AG20443 (cell line): ENCODE measurements at regions not wholly inside any gene's neighbourhood (a gene's known extent, or its start where the extent isn't known, plus 50 kb on each side); places are given as distances from the start of the nearest gene placed in this dataset.

Experiments used
- DNase-seq: peaks from one replicate; pipeline ENCODE4 v3.0.0; 2012; ENCODE audit warnings: low spot score, mixed read lengths

DNA sequence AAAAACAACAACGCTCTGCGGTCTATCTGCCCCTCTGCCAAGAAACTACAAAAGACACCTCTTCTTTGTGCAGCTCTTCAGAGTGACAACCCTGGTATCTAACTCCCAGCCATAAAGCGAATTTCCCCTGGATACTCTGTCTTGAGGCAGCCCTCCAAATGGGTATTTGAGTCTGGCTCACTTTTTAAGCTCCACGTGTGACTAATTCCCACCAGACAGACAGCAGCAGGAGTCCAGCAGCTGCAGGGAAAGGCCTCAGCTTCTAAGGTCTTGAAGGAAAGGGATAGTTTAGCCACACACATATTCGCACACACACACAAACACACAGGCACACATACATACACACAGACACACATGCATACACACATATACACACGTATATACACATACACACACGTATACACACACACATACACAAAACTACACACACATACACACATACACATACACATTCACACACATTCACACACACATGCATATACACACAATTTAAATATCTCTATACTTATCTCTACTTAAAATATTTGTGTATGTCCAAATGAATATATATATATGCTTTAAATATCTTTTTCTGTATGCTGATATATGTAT lies 188.8 kb downstream of the TSHZ3 start:
- peak; percentile 37 for DNase-seq

DNA sequence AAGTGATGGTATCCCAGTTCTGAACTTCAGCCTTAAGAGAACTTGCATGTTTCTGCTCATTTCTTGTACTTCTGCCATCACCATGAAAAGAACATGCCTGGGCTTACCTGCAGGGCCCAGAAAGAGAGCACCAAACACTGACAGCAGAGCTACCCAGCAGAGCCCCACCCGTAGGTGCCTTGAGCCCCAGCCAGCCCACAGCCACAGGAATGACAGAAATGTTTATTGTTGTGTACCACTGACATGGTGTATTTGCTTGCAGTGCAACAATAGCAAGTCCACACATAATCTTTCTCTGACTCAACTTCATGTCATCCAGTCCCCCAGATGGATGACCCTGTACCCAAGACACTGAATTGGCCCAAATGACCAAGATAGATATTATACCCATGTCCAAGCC lies 195.2 kb downstream of the TSHZ3 start:
- DNase-seq: peak; percentile 77

DNA sequence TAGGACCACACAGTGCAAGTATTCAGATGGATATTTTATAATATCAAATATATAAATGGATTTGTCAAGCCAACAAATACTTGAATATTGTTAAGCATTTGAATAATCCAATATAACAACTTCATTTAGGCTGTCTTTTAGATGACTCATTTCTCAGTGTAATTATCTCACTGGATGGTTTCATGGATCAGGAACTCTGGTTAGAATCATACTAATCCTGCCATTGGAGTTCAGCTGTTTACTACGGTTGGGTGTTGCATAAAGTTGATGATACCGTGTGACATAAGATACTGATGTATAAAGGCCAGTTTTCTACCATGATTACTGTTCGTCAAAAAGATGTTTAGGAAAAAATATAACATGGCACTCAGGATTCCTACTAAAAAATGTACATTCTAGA lies 196.3 kb downstream of the TSHZ3 start:
- no peak for DNase-seq

DNA sequence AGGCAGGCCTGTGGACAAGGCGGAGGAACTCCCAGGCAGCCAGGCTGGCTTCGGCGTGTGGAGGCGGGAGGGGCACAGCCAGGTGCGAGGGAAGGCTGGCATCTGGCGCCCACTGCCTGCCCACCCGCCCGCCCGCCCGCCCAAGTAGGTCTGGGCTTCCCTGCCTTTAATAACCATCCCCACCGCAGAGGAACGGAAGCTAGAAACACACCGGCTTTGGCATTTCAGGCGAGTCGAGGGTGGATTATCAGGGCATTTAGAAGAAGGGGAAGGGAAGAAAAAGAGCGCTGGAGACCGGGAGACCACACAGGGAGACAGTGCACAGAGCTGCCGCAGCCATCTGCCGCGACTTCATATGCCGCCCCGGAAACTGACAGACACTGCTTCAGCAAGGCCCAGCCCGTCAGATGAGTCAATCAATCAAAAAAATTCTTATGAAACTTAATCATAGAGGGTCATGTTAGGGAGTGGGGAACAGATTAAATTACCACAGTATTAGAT lies 199.7 kb downstream of the TSHZ3 start:
- DNase-seq: no peak

DNA sequence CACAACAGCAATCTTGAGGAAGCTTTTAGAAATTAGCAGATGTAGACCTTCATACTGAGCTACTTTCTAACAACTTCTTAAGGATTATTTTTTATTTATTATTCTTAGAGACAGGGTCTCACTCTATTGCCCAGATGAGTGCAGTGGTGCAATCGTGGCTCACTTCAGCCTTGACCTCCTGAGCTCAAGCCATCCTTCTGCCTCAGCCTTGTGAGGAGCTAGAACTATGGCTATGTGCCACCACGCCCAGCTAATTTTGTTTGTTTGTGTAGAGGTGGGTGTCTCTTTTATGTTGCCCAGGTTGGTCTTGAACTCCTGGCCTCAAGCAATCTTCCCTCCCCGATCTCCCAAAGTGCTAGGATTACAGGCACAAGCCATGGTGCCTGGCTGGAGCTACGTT lies 200.6 kb downstream of the TSHZ3 start:
- DNase-seq: no peak

DNA sequence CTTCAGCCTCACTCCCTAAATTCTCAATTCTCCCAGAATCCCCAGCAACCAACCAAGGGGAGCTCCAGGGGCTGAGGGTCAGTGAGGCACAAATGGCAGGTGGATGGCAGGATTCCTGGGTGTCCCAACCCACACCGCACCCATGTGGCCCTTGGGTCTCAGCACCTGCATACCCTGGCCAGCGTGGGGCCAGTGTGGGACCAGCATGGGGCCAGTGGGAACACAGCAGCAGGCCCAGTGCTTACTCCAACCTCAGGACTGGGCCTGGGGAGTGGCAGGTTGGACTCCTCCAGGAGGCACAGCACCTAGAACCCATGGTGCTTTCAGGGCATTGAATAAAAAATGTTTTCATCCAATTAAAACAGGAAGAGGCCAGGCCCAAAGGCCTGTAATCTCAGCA lies 202.0 kb downstream of the TSHZ3 start:
- no peak for DNase-seq

DNA sequence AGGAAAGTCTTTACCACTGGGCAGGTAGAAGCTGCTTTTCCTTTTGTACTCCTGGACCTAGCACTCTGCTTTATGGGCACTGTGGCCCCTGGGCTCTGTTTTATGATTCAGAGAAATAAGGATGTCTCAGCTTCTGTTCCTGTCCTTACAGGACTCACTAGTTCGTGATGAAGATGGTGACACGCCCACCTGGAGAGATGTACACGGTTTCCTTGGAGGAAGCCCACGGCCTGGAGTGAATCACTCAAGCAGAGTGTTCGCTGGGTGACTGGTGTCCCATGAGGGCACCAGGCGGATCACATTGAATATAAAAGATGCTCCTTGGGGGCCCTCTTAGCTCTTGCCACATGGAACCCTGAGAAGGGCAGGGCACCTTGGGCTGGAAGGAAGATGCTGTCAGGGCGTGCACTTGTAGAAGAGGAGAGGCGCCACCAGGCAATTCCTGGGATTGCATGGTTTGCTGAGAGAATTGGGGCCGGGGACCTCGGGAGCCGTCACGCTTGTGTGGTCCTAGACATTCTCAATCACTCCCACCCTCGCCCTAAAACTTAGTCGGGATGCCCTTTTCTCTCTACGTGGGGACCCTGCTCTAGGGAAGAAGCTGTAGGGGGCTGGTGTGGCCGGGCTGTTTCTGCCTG lies 202.6 kb downstream of the TSHZ3 start:
- no peak for DNase-seq

DNA sequence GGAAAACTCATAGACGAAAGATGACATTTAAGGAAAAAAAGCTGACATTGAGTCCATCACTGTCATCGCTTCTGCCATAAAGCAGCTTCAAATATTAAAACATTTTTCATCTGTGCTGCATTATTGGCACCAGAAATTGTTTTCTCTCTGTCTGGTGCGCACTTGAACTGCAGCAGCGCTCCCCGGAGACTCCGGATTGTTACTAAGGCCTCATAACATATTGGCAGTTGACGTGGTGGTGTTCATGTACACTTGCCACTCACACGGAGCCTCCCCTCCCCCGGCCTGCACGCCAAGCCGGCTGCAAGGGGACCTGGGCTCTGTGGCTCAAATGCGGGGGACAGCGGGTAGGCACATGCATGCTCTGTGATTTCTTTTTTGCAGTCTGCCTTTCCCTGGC lies 203.2 kb downstream of the TSHZ3 start:
- no peak for DNase-seq

DNA sequence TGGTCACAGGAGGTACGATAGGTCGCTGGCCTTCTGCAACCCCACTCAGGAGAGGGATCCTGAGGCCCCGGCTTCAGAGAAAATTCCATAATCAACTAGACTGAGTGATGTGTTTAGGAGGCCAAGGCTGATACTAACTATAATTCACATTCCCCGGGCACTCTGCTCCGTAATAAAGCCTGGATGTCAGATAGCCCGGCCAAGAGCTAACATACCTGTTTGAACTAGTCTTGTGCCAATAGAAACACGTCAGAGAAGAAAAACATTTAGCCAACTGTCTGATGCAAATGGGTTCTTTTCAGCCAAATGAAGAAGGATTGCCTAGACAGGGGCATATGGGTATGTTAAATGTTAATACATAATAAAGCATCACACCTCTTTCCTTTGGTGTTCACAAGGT lies 204.2 kb downstream of the TSHZ3 start:
- DNase-seq: no peak

DNA sequence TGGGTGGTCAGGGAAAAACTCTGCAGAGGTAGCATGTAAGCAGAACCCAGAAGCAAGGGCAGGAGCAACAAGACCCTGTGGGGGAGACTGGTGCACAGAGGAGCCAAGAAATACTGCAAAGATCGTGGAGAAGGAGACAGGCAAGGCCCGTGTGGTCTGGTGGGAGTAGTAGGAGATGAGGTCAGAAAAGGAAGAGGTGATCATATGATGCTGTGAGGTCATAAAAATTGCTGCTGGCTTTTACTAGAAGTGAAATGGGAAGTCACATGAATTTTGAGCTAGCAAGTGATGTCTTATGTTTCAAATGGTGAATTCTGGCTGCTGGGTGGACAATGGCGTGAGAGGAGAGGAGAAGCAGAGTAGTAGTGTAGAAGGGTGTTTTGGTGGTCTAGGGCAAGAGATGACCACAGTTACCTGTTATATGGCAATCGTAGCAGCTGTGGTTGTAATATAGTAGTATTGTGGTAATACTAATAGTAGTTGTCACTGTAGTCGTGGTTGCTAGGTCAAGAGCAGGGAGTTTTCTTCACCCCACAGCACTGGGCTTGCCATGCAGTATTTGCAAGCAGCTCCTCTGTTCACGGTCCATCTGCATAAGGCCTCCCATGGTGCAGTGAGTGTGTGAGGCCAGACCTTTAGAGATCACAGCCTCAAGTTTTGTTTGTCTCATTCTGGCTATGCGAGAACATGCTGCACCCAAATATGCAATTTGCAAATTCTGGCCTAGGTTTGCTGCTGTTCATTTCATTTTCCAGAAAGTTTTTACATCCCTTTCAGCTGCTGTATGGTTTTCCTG lies 205.0 kb downstream of the TSHZ3 start:
- DNase-seq: no peak

DNA sequence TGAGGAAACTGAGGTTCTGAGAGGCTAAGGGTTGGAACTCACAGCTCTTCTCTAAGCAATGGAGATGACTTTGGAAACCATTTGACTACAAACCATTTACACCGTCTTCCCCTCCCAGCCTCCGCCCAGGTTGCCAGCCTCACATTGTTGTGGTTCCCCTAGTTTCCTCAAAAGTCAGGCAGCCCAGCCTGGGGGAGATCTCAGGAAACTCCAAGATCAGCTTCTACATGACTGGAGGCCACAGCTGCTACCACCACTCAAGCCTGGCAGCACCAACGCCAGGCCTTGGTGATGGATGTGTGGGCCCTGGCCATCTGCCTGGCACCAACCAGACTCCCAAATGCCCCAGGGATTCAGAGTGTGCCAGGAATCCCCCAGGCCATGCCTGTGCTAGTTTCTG lies 207.9 kb downstream of the TSHZ3 start:
- DNase-seq: no peak

DNA sequence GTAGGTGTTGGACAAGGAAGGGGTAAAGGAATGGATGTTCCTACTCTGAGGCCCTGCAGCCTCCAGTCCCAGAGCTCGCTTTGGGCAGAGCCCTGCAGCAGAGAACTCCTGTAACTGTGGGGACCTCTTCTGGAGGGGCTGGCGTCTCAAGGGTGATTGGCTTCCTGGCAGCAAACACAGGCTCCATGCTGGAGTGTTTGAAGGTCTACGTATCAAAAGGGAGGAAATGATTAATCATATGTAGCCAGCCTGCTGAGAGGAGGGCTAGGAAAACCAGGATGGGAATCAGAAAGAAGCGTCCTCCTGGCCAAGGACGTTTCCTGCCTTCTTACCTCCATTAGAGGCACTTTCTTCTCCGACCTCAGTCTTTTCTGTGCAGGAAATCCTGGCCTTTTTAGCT lies 208.5 kb downstream of the TSHZ3 start:
- DNase-seq: peak; percentile 50

DNA sequence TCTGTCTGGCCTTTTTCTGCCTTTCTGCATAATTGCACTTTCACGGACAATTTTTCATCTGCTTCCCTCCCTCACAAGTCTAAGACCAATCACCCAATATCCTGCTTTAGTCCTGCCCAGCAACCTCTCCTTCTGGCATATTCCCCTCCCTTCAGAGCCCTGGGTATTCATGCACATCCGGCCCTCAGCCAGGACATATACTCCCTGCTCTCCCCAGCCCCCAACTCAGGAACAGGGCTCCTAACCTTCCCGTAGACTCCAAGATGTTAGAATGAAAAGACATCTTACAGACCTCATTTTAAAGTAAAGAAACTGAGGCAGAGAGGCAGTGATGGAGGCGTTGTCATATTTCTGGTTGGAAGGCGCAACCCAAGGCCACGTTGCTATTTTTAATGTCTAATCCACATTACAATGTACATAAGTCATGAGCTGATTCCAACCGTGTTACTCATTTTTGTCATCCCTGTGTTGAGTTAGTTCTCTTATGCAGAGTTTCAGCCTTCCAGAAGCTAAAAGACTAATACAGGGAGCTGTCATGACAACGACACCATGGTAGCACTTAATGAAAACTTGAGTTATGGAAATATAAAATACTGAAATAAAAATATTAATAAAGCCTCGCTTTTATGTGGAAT lies 209.2 kb downstream of the TSHZ3 start:
- peak; percentile 74 for DNase-seq

DNA sequence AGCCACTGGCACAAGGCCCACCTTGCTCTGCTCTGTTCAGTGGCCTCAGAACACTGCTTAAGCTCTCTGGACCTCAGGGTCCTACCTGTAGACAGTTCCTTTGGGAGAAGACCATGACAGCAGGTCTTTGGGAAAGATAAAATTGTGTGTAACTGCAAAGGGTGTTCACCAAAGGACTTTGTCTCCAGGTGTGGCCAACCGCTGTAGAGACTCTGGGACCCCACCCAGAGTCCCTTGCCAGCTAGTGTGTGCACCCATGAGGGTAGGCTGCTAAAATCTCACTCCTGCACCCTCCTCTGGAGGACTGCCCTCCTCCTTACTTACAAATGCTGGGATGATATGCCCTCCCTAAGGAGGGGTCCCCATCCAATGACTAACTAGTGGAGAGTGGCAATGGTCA lies 211.2 kb downstream of the TSHZ3 start:
- no peak for DNase-seq

DNA sequence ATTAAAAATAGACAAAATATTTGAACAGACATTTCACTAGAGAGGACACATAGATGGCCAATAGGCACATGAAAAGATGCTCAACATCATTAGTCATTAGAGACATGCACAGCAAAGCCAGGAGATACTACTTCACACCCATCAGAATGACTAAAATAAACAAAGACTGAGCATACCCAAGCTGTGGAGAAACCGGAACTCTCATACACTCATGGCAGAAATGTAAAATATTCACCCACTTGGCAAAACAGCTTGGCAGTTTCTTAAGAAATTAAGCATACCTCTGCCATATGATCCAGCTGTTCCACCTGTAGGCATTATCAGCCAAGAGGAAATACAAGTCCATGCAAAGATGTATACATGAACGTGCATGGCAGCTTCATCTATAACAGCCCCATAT lies 213.4 kb downstream of the TSHZ3 start:
- DNase-seq: peak; percentile 32

DNA sequence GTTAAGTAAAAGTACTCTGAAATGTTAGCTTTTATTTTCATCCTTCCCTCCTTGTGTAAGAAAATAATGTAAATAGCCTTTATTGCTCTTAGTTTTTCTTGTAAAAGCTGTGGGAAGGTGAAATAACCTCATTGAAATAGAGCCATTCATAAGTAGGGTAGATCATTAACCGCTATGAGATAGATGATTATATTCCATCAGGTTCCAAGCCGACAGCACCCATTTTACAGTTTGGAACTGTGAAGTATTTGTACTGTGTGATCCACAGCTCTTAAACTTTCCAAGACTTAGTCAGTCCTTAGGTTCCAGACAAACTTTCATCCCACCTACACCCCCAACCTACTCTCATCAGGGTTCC lies 216.5 kb downstream of the TSHZ3 start:
- no peak for DNase-seq

DNA sequence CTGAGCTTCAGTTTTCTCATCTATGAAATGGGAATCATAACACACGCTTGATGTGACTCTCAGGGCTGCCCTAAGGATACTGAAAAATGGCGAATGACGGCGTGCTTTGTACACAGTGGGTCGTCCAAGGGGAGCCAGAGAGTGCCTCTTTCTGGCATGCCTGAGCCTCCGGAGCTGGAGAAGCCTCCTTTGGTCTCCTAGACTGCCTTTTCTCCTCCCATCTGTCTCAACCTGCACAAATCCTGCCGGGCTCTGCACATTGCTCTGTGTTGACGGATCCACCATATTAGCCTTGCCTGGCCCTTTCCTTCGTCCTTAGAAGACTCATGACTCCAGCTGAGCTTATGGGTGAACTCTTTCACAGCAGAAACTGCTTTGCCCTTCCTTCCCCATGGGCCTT lies 220.9 kb downstream of the TSHZ3 start:
- DNase-seq: no peak

DNA sequence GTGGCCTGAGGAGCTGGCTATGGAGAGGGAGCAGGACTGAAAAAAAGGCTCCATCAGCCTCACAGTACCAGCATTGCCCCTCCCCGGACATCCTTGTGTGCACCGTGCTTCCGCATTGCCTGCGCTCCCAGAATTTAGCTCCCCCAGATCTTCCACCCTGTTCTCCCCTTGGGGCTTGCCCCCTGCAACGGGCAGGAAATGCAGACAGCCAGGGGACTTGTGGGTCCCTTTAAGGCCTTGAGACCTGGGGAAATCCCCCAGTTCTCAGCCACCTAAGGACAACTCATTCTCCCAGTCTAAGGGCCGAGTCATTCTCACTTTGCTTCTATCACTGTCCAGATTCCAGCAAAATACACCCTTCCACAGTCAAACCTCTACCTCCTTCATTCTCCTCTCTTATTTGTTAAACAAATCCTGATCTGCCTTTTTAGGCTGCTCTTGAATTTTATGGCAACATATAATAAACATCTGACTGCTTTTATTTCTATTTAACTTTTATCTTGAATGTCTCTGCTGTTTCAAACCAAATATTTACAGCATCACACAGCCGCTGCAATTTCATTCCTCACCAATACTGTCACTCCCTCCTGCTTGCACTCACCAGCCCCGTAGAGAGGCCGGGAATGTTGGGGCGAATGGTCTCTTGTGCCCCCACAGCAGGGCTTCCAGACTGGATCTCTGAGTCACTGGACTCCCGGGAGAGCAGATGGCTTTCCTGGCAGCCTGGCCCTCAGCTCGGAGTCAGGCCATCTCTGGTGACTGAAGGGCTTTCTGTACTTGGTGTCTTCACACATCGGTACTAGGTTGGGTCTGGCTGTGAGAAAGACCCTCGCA lies 221.9 kb downstream of the TSHZ3 start:
- peak; percentile 95 for DNase-seq

DNA sequence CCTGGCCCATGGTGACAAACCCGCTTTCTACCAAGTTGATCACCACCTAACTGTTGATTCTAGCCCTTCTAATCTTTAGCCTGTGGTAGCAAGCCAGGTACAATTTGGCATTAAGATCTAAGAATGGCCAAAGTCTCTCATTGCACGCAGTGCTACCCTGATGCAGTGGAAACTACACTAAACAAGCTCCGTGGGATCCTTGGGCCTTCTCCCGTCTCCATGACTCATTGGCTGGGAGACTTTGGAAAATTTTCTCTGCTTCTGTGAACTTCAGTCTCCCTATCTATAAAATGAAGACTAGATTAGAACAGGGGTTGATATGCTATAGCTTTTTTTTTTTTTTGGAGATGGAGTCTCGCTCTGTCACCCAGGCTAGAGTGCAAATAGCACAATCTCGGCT lies 223.0 kb downstream of the TSHZ3 start:
- no peak for DNase-seq

DNA sequence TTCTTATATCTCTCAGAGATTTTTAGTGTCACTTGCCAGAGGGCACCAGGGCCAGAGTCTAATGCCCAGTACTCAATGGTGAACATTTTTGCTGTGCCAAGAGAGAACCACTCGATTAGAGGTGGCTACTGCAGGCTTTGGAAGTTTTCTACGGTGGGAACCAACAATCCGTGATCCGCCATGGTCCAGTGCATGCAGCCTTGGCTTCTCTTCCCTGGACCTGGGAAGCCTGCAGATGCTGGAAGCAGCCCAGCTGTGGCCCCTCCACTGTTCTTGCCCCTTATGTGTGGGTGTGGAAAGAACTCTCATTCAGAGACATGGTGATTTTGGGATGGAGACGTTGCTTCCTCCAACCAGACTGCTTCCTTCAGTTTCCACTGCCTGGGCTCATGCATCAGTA lies 224.2 kb downstream of the TSHZ3 start:
- DNase-seq: no peak

DNA sequence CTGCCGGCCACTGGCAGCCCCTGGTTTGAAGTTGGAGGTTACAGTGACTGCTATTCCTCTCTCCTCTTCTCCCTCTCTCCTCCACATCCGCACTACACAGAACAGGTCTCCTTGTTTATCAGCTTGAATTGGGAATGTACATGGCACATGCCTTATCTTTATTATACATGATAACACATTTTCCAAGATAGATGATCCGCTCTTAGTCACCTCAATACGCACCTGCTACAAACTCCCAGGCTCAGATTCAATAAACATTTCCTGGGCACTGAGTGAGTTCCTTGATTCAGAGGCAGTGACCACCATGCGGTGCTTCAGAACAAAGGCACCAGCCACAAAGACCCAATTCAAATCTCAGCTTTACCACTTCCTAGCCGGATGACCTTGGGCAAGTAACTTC lies 227.7 kb downstream of the TSHZ3 start:
- no peak for DNase-seq

DNA sequence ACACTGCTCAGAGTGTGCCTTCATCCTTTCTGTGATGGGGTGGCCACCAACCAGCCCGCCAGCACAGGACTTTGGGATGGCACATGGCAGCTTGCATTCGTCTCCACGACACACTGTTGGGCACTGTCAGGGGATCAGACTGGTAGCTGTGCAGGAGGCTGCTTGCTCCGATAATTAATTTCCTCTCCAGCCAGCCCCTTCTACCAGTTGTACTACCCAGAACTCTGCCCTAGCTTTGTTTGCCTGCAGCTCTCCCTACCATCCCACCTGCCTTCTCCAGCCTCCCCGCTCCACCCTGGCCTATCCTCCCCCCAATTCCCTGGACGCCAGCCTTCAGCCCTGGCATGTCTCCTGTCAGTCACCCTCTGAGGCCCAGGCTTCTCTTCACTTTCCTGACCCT lies 228.3 kb downstream of the TSHZ3 start:
- no peak for DNase-seq
